K562 (cell line): ENCODE measurements at regions not wholly inside any gene's neighbourhood (a gene's known extent, or its start where the extent isn't known, plus 50 kb on each side); places are given as distances from the start of the nearest gene placed in this dataset.

Source experiments
- ATAC-seq: fragments of 200-7000 bp; cut with Tn5 transposase; 3 replicates; pipeline ENCODE4 v1.9.1; 2020; ENCODE audit warnings: moderate library complexity
- BruUV-seq: library from RNA; stranded (reverse); fragments of 400-500 nt; replicated peaks from 2 replicates; lab custom pipeline; 2021; lab: Mats Ljungman, UMichigan
- CTCF ChIA-PET: fragments of 300-600 bp; formaldehyde crosslinking; extraction: SDS; loops from one replicate; lab custom pipeline; 2021; ENCODE audit warnings: low intra/inter-chr PET ratio; lab: Yijun Ruan, JAX
- POLR2A ChIA-PET: fragments of 300-600, 350-650 bp; sonication (Branson Sonifier 250); formaldehyde crosslinking; extraction: SDS; loops from one replicate; lab custom pipeline; 2021; ENCODE audit warnings: antibody characterized with exemption, inconsistent platforms; lab: Yijun Ruan, JAX
- DNase-seq, 4 experiments: peaks; one replicate each; pipeline versions ENCODE4 v3.0.0 to v3.0.0-alpha.2; 2011 to 2018; ENCODE audit warnings: low spot score in 3 of 4, mixed read lengths in 3 of 4; ENCODE audit errors: extremely low read depth in 1 of 4
- FAIRE-seq: peaks from 2 replicates; lab custom pipeline; 2011; peaks lifted over from hg19 to GRCh38; lab: Jason Lieb, UNC
- H2AFZ ChIP-seq: 2 replicates; pipeline ENCODE4 v1.6.0; 2011; ENCODE audit warnings: low read depth, low read length, control low read depth, inconsistent platforms
- H3K27ac ChIP-seq: fragments of 200-600 bp; 3 replicates; pipeline ENCODE4 v1.8.0; 2011; ENCODE audit warnings: low read depth, mild to moderate bottlenecking, control low read depth, inconsistent platforms, low read length, moderate library complexity, mixed read lengths; ENCODE audit errors: extremely low read depth
- H3K27me3 ChIP-seq, 2 experiments: fragments of 300-600 bp in 1 of 2; 2 replicates in 1 of 2; 3 replicates in 1 of 2; pipeline versions ENCODE4 v1.6.0 to v1.8.0; 2011; ENCODE audit warnings: inconsistent platforms in 2 of 2, low read length in 2 of 2, mild to moderate bottlenecking in 1 of 2, mixed read lengths in 1 of 2, moderate library complexity in 1 of 2; ENCODE audit not compliant: control insufficient read depth in 2 of 2, insufficient read depth in 2 of 2
- H3K36me3 ChIP-seq: fragments of 300-600 bp; 3 replicates; pipeline ENCODE4 v1.8.0; 2011; ENCODE audit warnings: mild to moderate bottlenecking, low read length, inconsistent platforms; ENCODE audit not compliant: control insufficient read depth, insufficient read depth
- H3K4me1 ChIP-seq, 2 experiments: fragments of 200-600 bp in 1 of 2; replicated peaks in 1 of 2; 2 replicates in 1 of 2; 3 replicates in 1 of 2; pipeline versions ENCODE4 v1.5.1 to v1.8.0; 2011; ENCODE audit warnings: inconsistent platforms in 2 of 2, low read length in 2 of 2, mild to moderate bottlenecking in 1 of 2, mixed read lengths in 1 of 2, moderate library complexity in 1 of 2; ENCODE audit not compliant: control insufficient read depth in 2 of 2, insufficient read depth in 2 of 2
- H3K4me2 ChIP-seq: 2 replicates; pipeline ENCODE4 v1.6.1; 2011; ENCODE audit warnings: low read length, control low read depth, inconsistent platforms, mixed read lengths; ENCODE audit not compliant: insufficient read depth
- H3K4me3 ChIP-seq: fragments of 200-600 bp; sonication (generic), shearing (Covaris generic); 2 replicates; pipeline ENCODE4 v1.5.1; 2016; ENCODE audit warnings: control low read depth, inconsistent platforms
- H3K79me2 ChIP-seq: fragments of 200-600 bp; 3 replicates; pipeline ENCODE4 v1.8.0; 2011; ENCODE audit warnings: low read length, inconsistent platforms; ENCODE audit not compliant: control insufficient read depth, insufficient read depth
- H3K9ac ChIP-seq, 2 experiments: 2 replicates each; pipeline versions ENCODE4 v1.6.0 to v1.6.1; 2011; ENCODE audit warnings: low read depth in 2 of 2, low read length in 2 of 2, control low read depth in 1 of 2, inconsistent platforms in 1 of 2, mild to moderate bottlenecking in 1 of 2, mixed read lengths in 1 of 2; ENCODE audit not compliant: insufficient read depth in 1 of 2
- H3K9me1 ChIP-seq: one replicate; pipeline ENCODE4 v1.6.0; 2011; ENCODE audit warnings: inconsistent platforms, mild to moderate bottlenecking, low read length, moderate library complexity; ENCODE audit not compliant: control insufficient read depth, insufficient read depth
- H3K9me3 ChIP-seq: replicated peaks from 2 replicates; pipeline ENCODE4 v1.5.1; 2011; ENCODE audit warnings: low read depth, low read length, inconsistent platforms; ENCODE audit not compliant: control insufficient read depth, insufficient read depth
- H4K20me1 ChIP-seq: replicated peaks from 2 replicates; pipeline ENCODE4 v1.6.1; 2011; ENCODE audit warnings: low read length, inconsistent platforms, mixed read lengths; ENCODE audit not compliant: control insufficient read depth, insufficient read depth
- BDP1 ChIP-seq: IDR thresholded peaks from 3 replicates; pipeline ENCODE4 v1.6.1; 2011; ENCODE audit not compliant: insufficient read length, insufficient read depth
- NRF1 ChIP-seq, 2 experiments: fragments of 450-650 bp; IDR thresholded peaks in 1 of 2; conservative IDR thresholded peaks in 1 of 2; 2 replicates each; pipeline ENCODE4 v1.6.1; 2014; ENCODE audit warnings: mild to moderate bottlenecking in 2 of 2
- PRDM10 ChIP-seq: fragments of 450-650 bp; IDR thresholded peaks from 2 replicates; pipeline ENCODE4 v1.6.1; 2018; ENCODE audit not compliant: partially characterized antibody
- TGIF2 ChIP-seq: sonication (generic); formaldehyde crosslinking; IDR thresholded peaks from 2 replicates; pipeline ENCODE4 v1.8.1; 2022; ENCODE audit warnings: mild to moderate bottlenecking, missing genetic modification reagents, moderate library complexity
- ZC3H4 ChIP-seq: sonication (generic); formaldehyde crosslinking; IDR thresholded peaks from 2 replicates; pipeline ENCODE4 v1.9.0; 2021; ENCODE audit warnings: missing genetic modification reagents, borderline replicate concordance
- ZNF445 ChIP-seq: fragments of 250-450 bp; sonication (Bioruptor Pico); IDR thresholded peaks from 2 replicates; pipeline ENCODE4 v1.4.0; 2020; ENCODE audit warnings: low read depth, mild to moderate bottlenecking, moderate library complexity
- ZNF740 ChIP-seq, 3 experiments: fragments of 200-800 bp in 1 of 3; sonication (Bioruptor generic) in 1 of 3; sonication (generic) in 1 of 3; formaldehyde crosslinking in 1 of 3; IDR thresholded peaks; 2 replicates each; pipeline versions ENCODE4 v1.6.1 to v1.8.0; 2016 to 2022; ENCODE audit warnings: mild to moderate bottlenecking in 2 of 3, missing compliant biosample characterization in 2 of 3, missing genetic modification characterization in 2 of 3, missing genetic modification reagents in 1 of 3
- WGBS: fragments of 100-300 bp; shearing (Covaris generic); methylation state at CpG from one replicate; pipeline ENCODE4 v1.1.6; 2016; ENCODE audit warnings: low coverage, mixed read lengths; ENCODE audit not compliant: insufficient coverage; ENCODE audit errors: missing lambda C conversion rate; 5-methylcytosine and 5-hydroxymethylcytosine counted together
- in situ Hi-C: fragments of 300-500 bp; cut with MboI; formaldehyde crosslinking; loops from 4 replicates; pipeline ENCODE4 v1.15.0; 2018; ENCODE audit warnings: inconsistent platforms, mixed read lengths
- intact Hi-C: fragments of 100-400 bp; cut with micrococcal nuclease; formaldehyde crosslinking; loops from 2 replicates; pipeline ENCODE4 v1.14.2; 2022
- TF ChIP-seq, protein P1 (sequence below): fragments of 250-450 bp; sonication (Bioruptor Pico); IDR thresholded peaks from 2 replicates; pipeline ENCODE4 v1.5.0; 2021; ENCODE audit warnings: mild to moderate bottlenecking, borderline replicate concordance
- TF ChIP-seq, protein P2 (sequence below): sonication (generic); formaldehyde crosslinking; IDR thresholded peaks from 2 replicates; pipeline ENCODE4 v1.8.1; 2023; ENCODE audit warnings: mild to moderate bottlenecking, missing genetic modification reagents
- TF ChIP-seq, protein P3 (sequence below): fragments of 200-400 bp; formaldehyde crosslinking; IDR thresholded peaks from 2 replicates; pipeline ENCODE4 v1.6.1; 2017; ENCODE audit warnings: mild to moderate bottlenecking, low read depth, low read length, moderate library complexity

- Histone ChIP-seq H3K9ac (no peak overlapping the region), H3K79me2 (no peaks in the 10 kb centered on the region), H3K36me3 (no peaks in the 10 kb centered on the region), H2AFZ (no peak overlapping the region), H3K27ac (no peak overlapping the region), H4K20me1 (no peaks in the 10 kb centered on the region), H3K27me3 (peaks cover 0 to 6% of the 10 kb centered on the region in 2 experiments; a peak in 2 of 5 replicates), H3K4me1 (no peaks in the 10 kb centered on the region), H3K9me1 (no peaks in the 10 kb centered on the region), H3K9me3 (no peaks in the 10 kb centered on the region), H3K4me2 (no peak overlapping the region), H3K4me3 (no peak overlapping the region)
- FAIRE-seq: no peak
- in situ Hi-C loops: no loop called here
- POLR2A ChIA-PET: interaction anchor here (1.3 kb wide), 1 partner anchor 8 kb away, joined by 4 read pairs; no protein-coding TSS in a partner anchor
- DNase-seq: no peak
- WGBS: under 1% methylated on average over 8 of the region's 8 CpGs
- BruUV-seq: no TSS peak
- intact Hi-C loops: no loop called here
- CTCF ChIA-PET: no interaction called here
- ATAC-seq: no peak
- TF ChIP-seq NRF1 (conservative IDR thresholded peaks at IDR 0.05 in 1 of 2, IDR thresholded peaks at IDR 0.05 in 1 of 2) (no peak), ZNF740 (CRISPR knock-in tag; IDR thresholded peaks at IDR 0.05) (no peak), ZNF740 (tag; IDR thresholded peaks at IDR 0.05) (no peak), ZC3H4 (CRISPR knock-in tag) (no peak), PRDM10 (no peak), BDP1 (no peak), TGIF2 (CRISPR knock-in tag) (no peak), ZNF445 (CRISPR knock-in tag) (no peak)
- TF ChIP-seq, protein P1, sequence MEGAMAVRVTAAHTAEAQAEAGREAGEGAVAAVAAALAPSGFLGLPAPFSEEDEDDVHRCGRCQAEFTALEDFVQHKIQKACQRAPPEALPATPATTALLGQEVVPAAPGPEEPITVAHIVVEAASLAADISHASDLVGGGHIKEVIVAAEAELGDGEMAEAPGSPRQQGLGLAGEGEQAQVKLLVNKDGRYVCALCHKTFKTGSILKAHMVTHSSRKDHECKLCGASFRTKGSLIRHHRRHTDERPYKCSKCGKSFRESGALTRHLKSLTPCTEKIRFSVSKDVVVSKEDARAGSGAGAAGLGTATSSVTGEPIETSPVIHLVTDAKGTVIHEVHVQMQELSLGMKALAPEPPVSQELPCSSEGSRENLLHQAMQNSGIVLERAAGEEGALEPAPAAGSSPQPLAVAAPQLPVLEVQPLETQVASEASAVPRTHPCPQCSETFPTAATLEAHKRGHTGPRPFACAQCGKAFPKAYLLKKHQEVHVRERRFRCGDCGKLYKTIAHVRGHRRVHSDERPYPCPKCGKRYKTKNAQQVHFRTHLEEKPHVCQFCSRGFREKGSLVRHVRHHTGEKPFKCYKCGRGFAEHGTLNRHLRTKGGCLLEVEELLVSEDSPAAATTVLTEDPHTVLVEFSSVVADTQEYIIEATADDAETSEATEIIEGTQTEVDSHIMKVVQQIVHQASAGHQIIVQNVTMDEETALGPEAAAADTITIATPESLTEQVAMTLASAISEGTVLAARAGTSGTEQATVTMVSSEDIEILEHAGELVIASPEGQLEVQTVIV: no peak
- TF ChIP-seq, protein P2, sequence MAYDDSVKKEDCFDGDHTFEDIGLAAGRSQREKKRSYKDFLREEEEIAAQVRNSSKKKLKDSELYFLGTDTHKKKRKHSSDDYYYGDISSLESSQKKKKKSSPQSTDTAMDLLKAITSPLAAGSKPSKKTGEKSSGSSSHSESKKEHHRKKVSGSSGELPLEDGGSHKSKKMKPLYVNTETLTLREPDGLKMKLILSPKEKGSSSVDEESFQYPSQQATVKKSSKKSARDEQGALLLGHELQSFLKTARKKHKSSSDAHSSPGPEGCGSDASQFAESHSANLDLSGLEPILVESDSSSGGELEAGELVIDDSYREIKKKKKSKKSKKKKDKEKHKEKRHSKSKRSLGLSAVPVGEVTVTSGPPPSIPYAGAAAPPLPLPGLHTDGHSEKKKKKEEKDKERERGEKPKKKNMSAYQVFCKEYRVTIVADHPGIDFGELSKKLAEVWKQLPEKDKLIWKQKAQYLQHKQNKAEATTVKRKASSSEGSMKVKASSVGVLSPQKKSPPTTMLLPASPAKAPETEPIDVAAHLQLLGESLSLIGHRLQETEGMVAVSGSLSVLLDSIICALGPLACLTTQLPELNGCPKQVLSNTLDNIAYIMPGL (CRISPR knock-in tag): no peak
- TF ChIP-seq, protein P3, sequence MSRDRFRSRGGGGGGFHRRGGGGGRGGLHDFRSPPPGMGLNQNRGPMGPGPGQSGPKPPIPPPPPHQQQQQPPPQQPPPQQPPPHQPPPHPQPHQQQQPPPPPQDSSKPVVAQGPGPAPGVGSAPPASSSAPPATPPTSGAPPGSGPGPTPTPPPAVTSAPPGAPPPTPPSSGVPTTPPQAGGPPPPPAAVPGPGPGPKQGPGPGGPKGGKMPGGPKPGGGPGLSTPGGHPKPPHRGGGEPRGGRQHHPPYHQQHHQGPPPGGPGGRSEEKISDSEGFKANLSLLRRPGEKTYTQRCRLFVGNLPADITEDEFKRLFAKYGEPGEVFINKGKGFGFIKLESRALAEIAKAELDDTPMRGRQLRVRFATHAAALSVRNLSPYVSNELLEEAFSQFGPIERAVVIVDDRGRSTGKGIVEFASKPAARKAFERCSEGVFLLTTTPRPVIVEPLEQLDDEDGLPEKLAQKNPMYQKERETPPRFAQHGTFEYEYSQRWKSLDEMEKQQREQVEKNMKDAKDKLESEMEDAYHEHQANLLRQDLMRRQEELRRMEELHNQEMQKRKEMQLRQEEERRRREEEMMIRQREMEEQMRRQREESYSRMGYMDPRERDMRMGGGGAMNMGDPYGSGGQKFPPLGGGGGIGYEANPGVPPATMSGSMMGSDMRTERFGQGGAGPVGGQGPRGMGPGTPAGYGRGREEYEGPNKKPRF: no peak
Observed at GRCh38 chr11:116310226-116310625, 462.6 kb downstream of the BUD13 start.
